ENCODE measurements at regions not wholly inside any gene's neighbourhood (a gene's known extent, or its start where the extent isn't known, plus 50 kb on each side); places are given as distances from the start of the nearest gene placed in this dataset.

- WGBS, 3 donors: 91 to 95% (median 92%) methylated on average over 1 of the region's 1 CpG
- DNase-seq: no peak
- Histone ChIP-seq H3K36me3 (ENCODE audit: insufficient read depth in 1 of 2, low read depth in 1 of 2) (no peaks in the 10 kb centered on the region), H3K9me3 (no peaks in the 10 kb centered on the region), H3K4me3 (no peak overlapping the region), H3K27ac (no peak overlapping the region), H3K27me3 (ENCODE audit: insufficient read depth in 3 of 3, low read length in 2 of 3) (no peaks in the 10 kb centered on the region), H3K4me1 (no peaks in the 10 kb centered on the region)
- TF ChIP-seq, protein P1, sequence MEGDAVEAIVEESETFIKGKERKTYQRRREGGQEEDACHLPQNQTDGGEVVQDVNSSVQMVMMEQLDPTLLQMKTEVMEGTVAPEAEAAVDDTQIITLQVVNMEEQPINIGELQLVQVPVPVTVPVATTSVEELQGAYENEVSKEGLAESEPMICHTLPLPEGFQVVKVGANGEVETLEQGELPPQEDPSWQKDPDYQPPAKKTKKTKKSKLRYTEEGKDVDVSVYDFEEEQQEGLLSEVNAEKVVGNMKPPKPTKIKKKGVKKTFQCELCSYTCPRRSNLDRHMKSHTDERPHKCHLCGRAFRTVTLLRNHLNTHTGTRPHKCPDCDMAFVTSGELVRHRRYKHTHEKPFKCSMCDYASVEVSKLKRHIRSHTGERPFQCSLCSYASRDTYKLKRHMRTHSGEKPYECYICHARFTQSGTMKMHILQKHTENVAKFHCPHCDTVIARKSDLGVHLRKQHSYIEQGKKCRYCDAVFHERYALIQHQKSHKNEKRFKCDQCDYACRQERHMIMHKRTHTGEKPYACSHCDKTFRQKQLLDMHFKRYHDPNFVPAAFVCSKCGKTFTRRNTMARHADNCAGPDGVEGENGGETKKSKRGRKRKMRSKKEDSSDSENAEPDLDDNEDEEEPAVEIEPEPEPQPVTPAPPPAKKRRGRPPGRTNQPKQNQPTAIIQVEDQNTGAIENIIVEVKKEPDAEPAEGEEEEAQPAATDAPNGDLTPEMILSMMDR (IDR thresholded peaks at IDR 0.05): no peak
- no peak for ATAC-seq
- intact Hi-C loops (cut with DNase I): loop anchor here in 1 of 2 donors (5.0 kb wide), 1 partner anchor 41 kb away; no protein-coding TSS in a partner anchor
Measured at GRCh38 chr9:105841562-105841961, 147.2 kb downstream of the TMEM38B start.

GRCh38 chr9:105842023-105842644 lies 147.8 kb downstream of the TMEM38B start:
- intact Hi-C loops (cut with DNase I): loop anchor here in 1 of 2 donors (5.0 kb wide), 1 partner anchor 40 kb away; no protein-coding TSS in a partner anchor
- no peak overlapping the region for H3K27ac ChIP-seq

GRCh38 chr9:105846825-105847224 lies 152.5 kb downstream of the TMEM38B start:
- WGBS, 3 donors: 85 to 96% (median 94%) methylated on average over 1 of the region's 1 CpG
- no peak overlapping the region for H3K27ac ChIP-seq
- H3K27me3 ChIP-seq (ENCODE audit: insufficient read depth in 3 of 3, low read length in 2 of 3): no peaks in the 10 kb centered on the region
- DNase-seq: no peak
- no peaks in the 10 kb centered on the region for H3K9me3 ChIP-seq
- no peak overlapping the region for H3K4me3 ChIP-seq
- intact Hi-C loops (cut with DNase I): no loop called here
- no peaks in the 10 kb centered on the region for H3K4me1 ChIP-seq
- TF ChIP-seq, protein P1 (IDR thresholded peaks at IDR 0.05): no peak
- no peak for ATAC-seq
- no peaks in the 10 kb centered on the region for H3K36me3 ChIP-seq (ENCODE audit: insufficient read depth in 1 of 2, low read depth in 1 of 2)

More at GRCh38 chr9:105842023-105842644, 147.8 kb downstream of the TMEM38B start:
- ATAC-seq: no peak
- WGBS, 3 donors: 56 to 58% (median 56%) methylated on average over 4 of the region's 4 CpGs
- Histone ChIP-seq H3K36me3 (ENCODE audit: insufficient read depth in 1 of 2, low read depth in 1 of 2) (no peaks in the 10 kb centered on the region), H3K9me3 (no peaks in the 10 kb centered on the region), H3K4me1 (no peaks in the 10 kb centered on the region), H3K27me3 (ENCODE audit: insufficient read depth in 3 of 3, low read length in 2 of 3) (no peaks in the 10 kb centered on the region), H3K4me3 (no peak overlapping the region)
- no peak for DNase-seq
- TF ChIP-seq, protein P1 (IDR thresholded peaks at IDR 0.05): peak; percentile 77

- Histone ChIP-seq H3K36me3 (ENCODE audit: insufficient read depth in 1 of 2, low read depth in 1 of 2) (no peaks in the 10 kb centered on the region), H3K4me1 (peaks cover 10% of the 10 kb centered on the region), H3K4me3 (no peak overlapping the region), H3K9me3 (no peaks in the 10 kb centered on the region), H3K27me3 (ENCODE audit: insufficient read depth in 3 of 3, low read length in 2 of 3) (no peaks in the 10 kb centered on the region), H3K27ac (no peak overlapping the region)
- intact Hi-C loops (cut with DNase I): no loop called here
- WGBS, 3 donors: 86 to 87% (median 86%) methylated on average over 4 of the region's 4 CpGs
- TF ChIP-seq, protein P1 (IDR thresholded peaks at IDR 0.05): no peak
- no peak for ATAC-seq
- no peak for DNase-seq
Measured at GRCh38 chr9:105850852-105851500, 156.6 kb downstream of the TMEM38B start.

Measured in psoas muscle (tissue), 7 donors.